Aorta (tissue), 5 donors: ENCODE measurements at regions not wholly inside any gene's neighbourhood (a gene's known extent, or its start where the extent isn't known, plus 50 kb on each side); places are given as distances from the start of the nearest gene placed in this dataset.

Experiments used
- ATAC-seq: fragments of 200-7000 bp; cut with Tn5 transposase; one replicate; pipeline ENCODE4 v1.9.1; 2022; ENCODE audit warnings: moderate library complexity; ENCODE audit not compliant: low FRiP score
- DNase-seq, 2 donors: peaks; one replicate each; pipeline ENCODE4 v3.0.0-alpha.2; 2020
- H3K27ac ChIP-seq, 2 donors: one replicate each; pipeline ENCODE4 v1.5.1; 2013; ENCODE audit warnings: low read length in 2 of 2, mild to moderate bottlenecking in 2 of 2, moderate library complexity in 2 of 2, control low read depth in 1 of 2, inconsistent platforms in 1 of 2, low read depth in 1 of 2
- H3K27me3 ChIP-seq, 2 donors: one replicate each; pipeline ENCODE4 v1.6.1; 2013; ENCODE audit warnings: control low read depth in 1 of 2, low read length in 1 of 2, mild to moderate bottlenecking in 1 of 2, moderate library complexity in 1 of 2; ENCODE audit not compliant: insufficient read depth in 2 of 2, control insufficient read depth in 1 of 2
- H3K36me3 ChIP-seq, 2 donors: one replicate each; pipeline ENCODE4 v1.6.1; 2013; ENCODE audit warnings: control low read depth in 1 of 2, low read length in 1 of 2, mild to moderate bottlenecking in 1 of 2; ENCODE audit not compliant: insufficient read depth in 2 of 2, control insufficient read depth in 1 of 2
- H3K4me1 ChIP-seq, 2 donors: one replicate each; pipeline ENCODE4 v1.6.1; 2013; ENCODE audit warnings: low read length in 2 of 2, control low read depth in 1 of 2, mild to moderate bottlenecking in 1 of 2, moderate library complexity in 1 of 2; ENCODE audit not compliant: insufficient read depth in 2 of 2, control insufficient read depth in 1 of 2
- H3K4me3 ChIP-seq, 2 donors: one replicate each; pipeline ENCODE4 v1.5.1; 2013; ENCODE audit warnings: low read length in 2 of 2, control low read depth in 1 of 2, mild to moderate bottlenecking in 1 of 2
- H3K9me3 ChIP-seq: one replicate; pipeline ENCODE4 v1.6.1; 2013; ENCODE audit warnings: mild to moderate bottlenecking, low read length; ENCODE audit not compliant: control insufficient read depth
- WGBS, 2 donors: extraction: QIAGEN DNeasy Blood & Tissue Kit; methylation state at CpG; one replicate each; pipeline ENCODE4 v1.1.7; 2013; 5-methylcytosine and 5-hydroxymethylcytosine counted together
- intact Hi-C, 2 donors: fragments of 100-400 bp; cut with DNase I; formaldehyde crosslinking; loops; one replicate each; pipeline versions ENCODE4 v1.14.2 to v1.15.0; 2022
- donor health status: healthy with polysubstance abuse.
- donor health status: Bipolar disorder and iron deficiency.
- donor health status: DM: no; HTN: no; CAD: no.
- donor health status: DM: no; HTN: no; CAD: no.
- donor health status: DM: yes; HTN: yes; CAD: no.

DNA sequence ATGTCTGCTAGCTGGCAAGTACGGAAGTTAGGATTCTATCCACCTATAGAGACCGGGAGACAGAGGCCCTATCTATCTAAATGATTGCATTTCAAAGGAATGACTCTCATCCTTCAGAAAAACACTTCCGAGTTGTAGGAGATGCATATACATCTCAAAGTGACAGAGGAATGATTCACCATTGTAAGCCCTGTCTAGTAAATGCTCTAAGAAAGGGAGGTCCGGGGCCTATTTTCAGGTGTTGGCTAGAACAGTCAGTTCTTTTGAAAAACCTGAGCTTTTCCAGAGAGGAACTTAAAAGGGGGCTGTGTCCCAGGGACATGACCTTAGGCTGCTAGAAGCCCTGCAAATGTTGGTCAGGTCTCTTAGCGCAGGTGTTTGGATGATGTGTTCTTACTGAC is 262.9 kb upstream of the IL1RAPL1 start:
- 53 to 72% methylated on average over 5 of the region's 5 CpGs for WGBS, 2 donors
- H3K4me1 ChIP-seq: no peaks in the 10 kb centered on the region
- H3K4me3 ChIP-seq: no peak overlapping the region

DNA sequence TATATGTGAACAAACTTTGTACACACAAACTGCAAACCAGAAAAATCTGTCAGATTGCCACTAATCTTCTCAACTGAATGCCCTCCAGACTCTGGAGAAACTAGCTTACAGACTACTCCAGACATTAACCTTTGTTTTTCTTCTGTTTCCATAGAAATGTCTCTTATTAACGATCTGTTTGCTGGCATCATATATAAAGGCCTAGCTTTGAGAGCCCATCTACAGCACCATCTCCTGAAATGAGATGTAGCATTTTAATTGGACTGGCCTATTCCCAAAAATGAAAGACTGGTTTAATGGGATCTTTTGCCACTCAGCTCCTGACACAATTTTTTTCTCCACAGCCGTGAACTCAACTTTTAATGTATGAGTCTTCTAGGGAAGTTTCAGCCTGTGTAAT is 266.0 kb upstream of the IL1RAPL1 start:
- DNase-seq (no peak), ATAC-seq (no peak)
- H3K27me3 ChIP-seq: no peaks in the 10 kb centered on the region
- 37 to 52% methylated on average over 2 of the region's 2 CpGs for WGBS, 2 donors
- intact Hi-C loops: loop anchor here in 1 of 2 donors (10.0 kb wide), 1 partner anchor 56 kb away; no protein-coding TSS in a partner anchor
- no peak overlapping the region for H3K4me3 ChIP-seq
- no peaks in the 10 kb centered on the region for H3K36me3 ChIP-seq
- H3K27ac ChIP-seq: no peak overlapping the region
- no peaks in the 10 kb centered on the region for H3K4me1 ChIP-seq
- no peaks in the 10 kb centered on the region for H3K9me3 ChIP-seq

More for the DNA sequence above, 262.9 kb upstream of the IL1RAPL1 start:
- DNase-seq: no peak
- intact Hi-C loops: loop anchor here in 1 of 2 donors (10.0 kb wide), 1 partner anchor 60 kb away; no protein-coding TSS in a partner anchor
- H3K27ac ChIP-seq: no peak overlapping the region
- H3K9me3 ChIP-seq: no peaks in the 10 kb centered on the region
- ATAC-seq: no peak
- H3K36me3 ChIP-seq: no peaks in the 10 kb centered on the region
- H3K27me3 ChIP-seq: no peaks in the 10 kb centered on the region

DNA sequence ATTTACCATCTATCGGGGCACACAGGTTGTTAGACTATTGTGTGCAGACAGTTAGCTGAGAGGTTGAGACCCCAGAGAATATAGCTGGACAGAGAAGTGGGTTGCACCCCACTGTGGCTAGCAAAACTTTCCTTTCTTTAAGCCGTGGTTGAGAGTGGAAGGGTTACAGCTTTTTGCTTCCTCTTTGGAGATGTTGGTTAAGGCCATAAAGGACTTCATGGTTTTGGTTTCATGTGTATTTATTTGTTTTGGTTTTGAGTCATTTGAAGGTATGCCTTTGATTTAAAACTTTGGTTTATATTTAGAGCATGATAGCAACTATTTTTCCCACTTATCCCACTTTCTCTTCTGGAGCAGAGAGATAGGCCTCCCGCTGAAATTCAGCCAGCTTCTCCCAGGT is 274.3 kb upstream of the IL1RAPL1 start:
- no peaks in the 10 kb centered on the region for H3K27me3 ChIP-seq
- 70 to 85% methylated on average over 3 of the region's 3 CpGs for WGBS, 2 donors
- no peaks in the 10 kb centered on the region for H3K36me3 ChIP-seq
- H3K9me3 ChIP-seq: no peaks in the 10 kb centered on the region
- no peak overlapping the region for H3K27ac ChIP-seq
- no peaks in the 10 kb centered on the region for H3K4me1 ChIP-seq
- ATAC-seq (no peak), DNase-seq (no peak)
- intact Hi-C loops: no loop called here
- H3K4me3 ChIP-seq: no peak overlapping the region

DNA sequence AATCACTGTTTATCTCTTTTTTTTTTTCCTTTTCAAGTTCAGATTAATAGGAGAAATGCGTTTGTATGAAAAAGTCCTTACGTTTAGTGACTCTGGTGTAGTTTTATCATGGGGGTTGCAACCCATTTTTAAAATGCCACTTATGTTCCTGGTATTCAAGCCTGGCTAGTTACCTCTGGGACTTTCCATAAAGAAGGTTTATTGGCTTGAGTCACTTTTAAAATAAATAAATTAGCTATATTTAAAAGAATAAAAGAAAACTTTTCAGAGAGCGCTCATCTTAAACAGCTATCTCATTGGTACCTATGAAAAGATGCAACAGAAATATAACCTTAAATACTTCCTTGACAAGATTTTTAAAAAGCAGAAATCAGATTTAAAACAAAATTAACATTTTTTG is 275.0 kb upstream of the IL1RAPL1 start:
- H3K27ac ChIP-seq: no peak overlapping the region
- ATAC-seq (no peak), DNase-seq (no peak)
- no peak overlapping the region for H3K4me3 ChIP-seq
- H3K27me3 ChIP-seq: no peaks in the 10 kb centered on the region
- no peaks in the 10 kb centered on the region for H3K9me3 ChIP-seq
- 74 to 90% methylated on average over 3 of the region's 3 CpGs for WGBS, 2 donors
- intact Hi-C loops: no loop called here
- H3K36me3 ChIP-seq: no peaks in the 10 kb centered on the region
- no peaks in the 10 kb centered on the region for H3K4me1 ChIP-seq

DNA sequence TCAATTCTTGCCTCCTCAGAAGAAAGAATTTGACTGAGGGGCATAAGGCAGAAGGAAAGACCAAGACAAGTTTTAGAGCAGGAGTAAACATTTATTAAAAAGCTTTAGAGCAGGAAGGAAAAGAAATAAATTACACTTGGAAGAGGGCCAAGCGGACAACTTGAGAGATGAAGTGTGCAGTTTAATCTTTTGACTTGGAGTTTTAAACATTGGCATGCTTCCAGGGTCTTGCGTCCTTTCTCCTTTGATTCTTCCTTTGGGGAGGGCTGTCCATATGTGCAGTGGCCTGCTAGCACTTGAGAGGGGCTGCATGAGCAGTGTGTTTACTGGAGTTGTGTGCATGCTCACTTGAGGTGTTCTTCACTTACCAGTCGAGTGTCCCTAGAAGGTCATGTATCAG is 275.8 kb upstream of the IL1RAPL1 start:
- WGBS, 2 donors: 54 to 62% methylated on average over 3 of the region's 3 CpGs
- intact Hi-C loops: no loop called here
- Histone ChIP-seq H3K4me3 (no peak overlapping the region), H3K36me3 (no peaks in the 10 kb centered on the region), H3K9me3 (no peaks in the 10 kb centered on the region), H3K4me1 (no peaks in the 10 kb centered on the region), H3K27me3 (no peaks in the 10 kb centered on the region), H3K27ac (no peak overlapping the region)
- ATAC-seq (no peak), DNase-seq (no peak)

DNA sequence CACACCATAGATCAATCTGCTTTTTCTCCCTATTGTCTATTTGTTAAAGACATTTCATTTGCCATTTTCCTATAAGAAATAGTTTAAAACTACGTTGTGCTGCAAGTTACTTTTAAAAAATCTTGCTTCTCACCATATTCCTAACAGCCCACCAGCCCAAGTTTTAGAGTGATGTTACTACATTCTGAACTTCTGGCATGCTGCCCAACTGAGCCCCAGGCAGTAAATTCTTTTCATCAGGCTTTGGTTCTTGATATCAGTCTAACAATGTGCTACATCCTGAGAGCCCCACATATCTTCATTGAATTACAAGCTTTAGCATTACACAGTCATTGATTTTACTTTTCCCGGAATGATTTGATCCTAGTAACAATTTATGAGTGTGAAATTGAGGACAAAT is 283.8 kb upstream of the IL1RAPL1 start:
- DNase-seq: no peak
- WGBS, 2 donors: 53 to 54% methylated on average over 2 of the region's 2 CpGs
- no peaks in the 10 kb centered on the region for H3K4me1 ChIP-seq
- no peaks in the 10 kb centered on the region for H3K36me3 ChIP-seq
- no peak overlapping the region for H3K4me3 ChIP-seq
- ATAC-seq: no peak
- H3K9me3 ChIP-seq: no peaks in the 10 kb centered on the region
- intact Hi-C loops: no loop called here
- H3K27me3 ChIP-seq: no peaks in the 10 kb centered on the region
- H3K27ac ChIP-seq: no peak overlapping the region

DNA sequence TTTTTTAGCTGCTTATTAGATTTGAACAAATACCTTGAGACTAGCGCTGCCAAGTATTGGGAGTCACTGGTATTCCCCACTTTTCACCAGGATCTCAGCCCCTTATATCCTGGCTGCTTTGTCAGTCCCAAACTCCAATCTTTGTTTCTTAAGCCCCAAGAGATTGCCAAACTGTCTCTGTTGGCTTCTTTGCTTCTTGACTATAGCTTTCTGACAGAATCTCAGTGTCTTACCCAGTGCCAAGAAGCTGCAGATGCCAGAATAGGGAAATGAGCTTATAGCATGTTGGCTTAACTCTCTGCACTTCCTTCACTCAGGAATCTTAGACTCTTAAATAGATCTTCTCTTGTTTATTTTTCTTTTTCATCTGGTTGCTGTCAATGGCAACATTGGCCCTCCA is 297.5 kb upstream of the DCAF8L1 start:
- Histone ChIP-seq H3K9me3 (no peaks in the 10 kb centered on the region), H3K36me3 (no peaks in the 10 kb centered on the region), H3K4me3 (no peak overlapping the region), H3K27me3 (no peaks in the 10 kb centered on the region), H3K4me1 (no peaks in the 10 kb centered on the region), H3K27ac (no peak overlapping the region)
- intact Hi-C loops: no loop called here
- ATAC-seq (no peak), DNase-seq (no peak)
- 56 to 85% methylated on average over 1 of the region's 1 CpG for WGBS, 2 donors

DNA sequence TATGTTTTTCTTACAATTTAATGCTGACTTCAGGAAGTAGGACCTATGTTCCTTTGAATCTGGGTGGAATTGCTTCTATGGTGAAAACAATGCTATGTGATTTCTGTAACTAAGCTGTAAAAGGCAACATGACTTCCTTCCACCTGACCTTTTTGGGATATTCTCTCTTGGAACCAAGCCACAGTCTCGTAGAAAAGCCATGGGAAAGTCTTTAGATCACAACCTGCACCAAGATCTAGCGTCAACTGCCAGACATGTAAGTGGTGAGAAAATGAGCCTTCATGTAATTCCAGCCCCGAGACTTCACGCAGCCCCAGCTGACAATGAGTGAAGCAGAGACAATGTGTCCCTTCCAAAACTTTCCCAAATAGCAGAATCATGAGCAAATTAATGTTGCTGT is 297.0 kb upstream of the DCAF8L1 start:
- 31 to 38% methylated on average over 4 of the region's 4 CpGs for WGBS, 2 donors
- ATAC-seq: no peak

DNA sequence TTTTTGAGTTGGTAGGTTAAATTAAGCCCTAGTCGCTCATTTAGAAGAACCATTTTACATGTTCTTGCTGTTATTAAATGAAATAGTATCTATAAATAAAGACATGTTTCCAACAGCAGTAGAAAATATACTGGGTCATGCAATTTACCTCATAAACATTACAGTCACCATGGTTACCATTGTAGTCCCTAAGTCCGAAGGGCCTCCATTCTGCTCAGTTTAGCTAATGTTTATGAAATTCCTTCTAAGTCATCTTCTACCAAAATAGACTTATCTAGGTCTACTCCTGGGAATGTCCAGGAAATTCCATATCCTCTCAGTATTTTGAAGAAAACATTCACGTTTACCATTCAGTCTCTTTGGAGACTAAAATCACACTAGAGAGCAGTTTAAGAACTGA is 292.5 kb upstream of the DCAF8L1 start:
- no peaks in the 10 kb centered on the region for H3K9me3 ChIP-seq
- no peaks in the 10 kb centered on the region for H3K36me3 ChIP-seq
- no peak overlapping the region for H3K4me3 ChIP-seq
- no peaks in the 10 kb centered on the region for H3K4me1 ChIP-seq
- H3K27me3 ChIP-seq: no peaks in the 10 kb centered on the region
- DNase-seq: no peak
- intact Hi-C loops: no loop called here
- H3K27ac ChIP-seq: no peak overlapping the region
- ATAC-seq: no peak
- 11 to 21% methylated on average over 3 of the region's 3 CpGs for WGBS, 2 donors

More for the DNA sequence above, 297.0 kb upstream of the DCAF8L1 start:
- Histone ChIP-seq H3K9me3 (no peaks in the 10 kb centered on the region), H3K36me3 (no peaks in the 10 kb centered on the region), H3K4me1 (no peaks in the 10 kb centered on the region), H3K27ac (no peak overlapping the region), H3K27me3 (no peaks in the 10 kb centered on the region), H3K4me3 (no peak overlapping the region)
- intact Hi-C loops: no loop called here
- no peak for DNase-seq
